LNCaP clone FGC (cell line): ENCODE measurements at regions not wholly inside any gene's neighbourhood (a gene's known extent, or its start where the extent isn't known, plus 50 kb on each side); places are given as distances from the start of the nearest gene placed in this dataset.

ENCODE experiments used
- DNase-seq: peaks from one replicate; pipeline ENCODE4 v3.0.0-alpha.2; 2011; ENCODE audit warnings: low read depth
- H3K4me3 ChIP-seq: 2 replicates; pipeline ENCODE4 v1.5.1; 2011; ENCODE audit warnings: mild to moderate bottlenecking, low read depth, low read length, control low read depth
- TF ChIP-seq, protein P1 (sequence below): IDR thresholded peaks from 2 replicates; pipeline ENCODE4 v1.5.1; 2012; ENCODE audit warnings: mild to moderate bottlenecking; ENCODE audit not compliant: control insufficient read depth, insufficient read depth; ENCODE audit errors: extremely low read depth

DNA sequence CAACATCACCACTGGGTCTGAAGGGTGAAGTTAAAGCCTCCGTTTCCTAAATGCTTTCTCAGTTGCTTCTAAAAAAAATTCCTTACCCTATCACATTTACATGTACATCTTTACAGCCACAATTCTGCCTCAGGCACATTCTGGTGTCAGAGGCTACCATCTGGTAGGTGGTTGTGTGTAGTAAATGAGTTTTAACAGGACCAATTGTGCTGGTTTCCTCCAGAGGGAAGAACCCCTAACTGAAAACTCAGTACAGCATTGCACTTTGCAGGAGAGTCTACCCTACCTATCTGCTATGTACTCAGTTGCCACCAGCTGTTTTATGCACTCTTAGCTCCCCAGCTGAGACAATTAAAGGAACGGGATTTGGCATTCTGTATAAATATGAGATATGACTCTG lies 1576.5 kb downstream of the PCDH9 start:
- H3K4me3 ChIP-seq = no peak overlapping the region
- TF ChIP-seq, protein P1, sequence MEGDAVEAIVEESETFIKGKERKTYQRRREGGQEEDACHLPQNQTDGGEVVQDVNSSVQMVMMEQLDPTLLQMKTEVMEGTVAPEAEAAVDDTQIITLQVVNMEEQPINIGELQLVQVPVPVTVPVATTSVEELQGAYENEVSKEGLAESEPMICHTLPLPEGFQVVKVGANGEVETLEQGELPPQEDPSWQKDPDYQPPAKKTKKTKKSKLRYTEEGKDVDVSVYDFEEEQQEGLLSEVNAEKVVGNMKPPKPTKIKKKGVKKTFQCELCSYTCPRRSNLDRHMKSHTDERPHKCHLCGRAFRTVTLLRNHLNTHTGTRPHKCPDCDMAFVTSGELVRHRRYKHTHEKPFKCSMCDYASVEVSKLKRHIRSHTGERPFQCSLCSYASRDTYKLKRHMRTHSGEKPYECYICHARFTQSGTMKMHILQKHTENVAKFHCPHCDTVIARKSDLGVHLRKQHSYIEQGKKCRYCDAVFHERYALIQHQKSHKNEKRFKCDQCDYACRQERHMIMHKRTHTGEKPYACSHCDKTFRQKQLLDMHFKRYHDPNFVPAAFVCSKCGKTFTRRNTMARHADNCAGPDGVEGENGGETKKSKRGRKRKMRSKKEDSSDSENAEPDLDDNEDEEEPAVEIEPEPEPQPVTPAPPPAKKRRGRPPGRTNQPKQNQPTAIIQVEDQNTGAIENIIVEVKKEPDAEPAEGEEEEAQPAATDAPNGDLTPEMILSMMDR = no peak
- no peak for DNase-seq

DNA sequence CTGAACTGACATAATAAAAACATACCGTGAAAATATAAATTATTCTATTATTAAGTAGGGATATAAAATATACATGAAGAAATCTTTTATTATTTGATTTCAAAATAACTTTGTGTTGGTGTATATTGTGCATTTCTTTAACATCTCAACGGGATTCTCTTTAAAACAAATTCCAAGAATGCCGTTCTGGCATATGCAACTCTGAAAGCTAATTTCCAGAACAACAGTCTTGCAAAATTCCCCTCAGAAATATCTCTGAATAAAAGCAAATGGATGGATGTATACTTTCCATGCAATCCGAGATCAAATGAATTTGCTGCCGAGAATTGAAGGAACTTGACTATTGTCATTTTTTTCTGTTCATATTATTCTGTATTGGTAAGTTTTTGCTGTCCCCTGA lies 1579.8 kb downstream of the PCDH9 start:
- no peak overlapping the region for H3K4me3 ChIP-seq
- DNase-seq = no peak
- TF ChIP-seq, protein P1 = no peak

GRCh38 chr13:65642996-65643395 lies 1587.1 kb downstream of the PCDH9 start:
- no peak overlapping the region for H3K4me3 ChIP-seq
- no peak for DNase-seq
- TF ChIP-seq, protein P1 = no peak

DNA sequence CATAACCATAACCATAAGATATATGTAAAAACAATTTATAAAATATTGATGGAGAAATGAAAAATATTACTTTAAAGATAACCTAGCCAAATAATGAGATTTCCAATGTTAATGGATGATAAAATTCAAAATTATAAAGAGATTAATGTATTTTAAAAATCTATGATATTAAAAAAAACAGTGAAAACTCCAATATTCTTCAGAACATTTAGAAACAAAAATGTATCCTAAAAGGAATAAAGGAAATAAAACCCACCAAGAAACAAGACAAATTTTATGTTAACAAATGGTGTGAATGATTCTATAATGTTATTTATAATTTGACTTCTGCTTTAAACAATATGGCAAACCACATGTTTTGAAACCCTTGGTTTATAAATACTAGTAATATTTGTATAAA lies 1587.8 kb downstream of the PCDH9 start:
- no peak for DNase-seq
- H3K4me3 ChIP-seq = no peak overlapping the region
- TF ChIP-seq, protein P1 = no peak

- TF ChIP-seq, protein P1 = peak; percentile 69
- H3K4me3 ChIP-seq = no peak overlapping the region
- no peak for DNase-seq
These were observed 1591.5 kb downstream of the PCDH9 start for GRCh38 chr13:65638572-65639168.

GRCh38 chr13:65633806-65634205 lies 1596.3 kb downstream of the PCDH9 start:
- DNase-seq = no peak
- H3K4me3 ChIP-seq = no peak overlapping the region
- TF ChIP-seq, protein P1 = no peak

GRCh38 chr13:65631078-65631477 lies 1599.1 kb downstream of the PCDH9 start:
- H3K4me3 ChIP-seq = no peak overlapping the region
- TF ChIP-seq, protein P1 = no peak
- no peak for DNase-seq
